Astrocyte (in vitro differentiated cells and primary cell): ENCODE measurements at regions not wholly inside any gene's neighbourhood (a gene's known extent, or its start where the extent isn't known, plus 50 kb on each side); places are given as distances from the start of the nearest gene placed in this dataset.

Experiments used
- CTCF ChIP-seq: IDR thresholded peaks from 2 replicates; pipeline ENCODE4 v1.5.1; 2011; ENCODE audit warnings: low read depth, mild to moderate bottlenecking, inconsistent platforms, low read length, moderate library complexity; ENCODE audit not compliant: insufficient read depth
- EZH2 ChIP-seq: IDR thresholded peaks from 2 replicates; pipeline ENCODE4 v1.6.1; 2012; ENCODE audit warnings: mild to moderate bottlenecking, low read length, inconsistent platforms; ENCODE audit not compliant: insufficient read depth

- TF ChIP-seq EZH2 (no peak), CTCF (no peak)
Observed at GRCh38 chr12:59121451-59121850, 201.1 kb upstream of the LRIG3 start.
